GM21528 (cell line): ENCODE measurements at regions not wholly inside any gene's neighbourhood (a gene's known extent, or its start where the extent isn't known, plus 50 kb on each side); places are given as distances from the start of the nearest gene placed in this dataset.
"Not testable (repeated sequence)": the region's sequence is repeated elsewhere in the genome, so short reads cannot be mapped to it uniquely, and the experiment has no call there.

Experiments
- ATAC-seq: cut with Tn5 transposase; IDR thresholded peaks from one replicate; pipeline ENCODE4 v1.9.1; 2021; ENCODE audit warnings: mild to moderate bottlenecking, moderate library complexity; ENCODE audit not compliant: unreplicated experiment, low FRiP score

GRCh38 chr22:48499456-48500425, 1327.9 kb downstream of the BRD1 start:
- ATAC-seq: no peak

- no peak for ATAC-seq
Observed at GRCh38 chr22:48498526-48499331, 1328.9 kb downstream of the BRD1 start.

- not testable (repeated sequence) for ATAC-seq
Observed at GRCh38 chr22:48497743-48498520, 1329.7 kb downstream of the BRD1 start.

GRCh38 chr22:48496987-48497650, 1330.6 kb downstream of the BRD1 start:
- ATAC-seq: no peak

GRCh38 chr22:48496226-48496845, 1331.3 kb downstream of the BRD1 start:
- ATAC-seq: no peak

- no peak for ATAC-seq
Observed at GRCh38 chr22:48495751-48496080, 1332.0 kb downstream of the BRD1 start.

GRCh38 chr22:48494968-48495750, 1332.5 kb downstream of the BRD1 start:
- ATAC-seq: no peak

- no peak for ATAC-seq
Observed at GRCh38 chr22:48494256-48494967, 1333.3 kb downstream of the BRD1 start.

- ATAC-seq: no peak
Observed at GRCh38 chr22:48493733-48494132, 1333.9 kb downstream of the BRD1 start.

DNA sequence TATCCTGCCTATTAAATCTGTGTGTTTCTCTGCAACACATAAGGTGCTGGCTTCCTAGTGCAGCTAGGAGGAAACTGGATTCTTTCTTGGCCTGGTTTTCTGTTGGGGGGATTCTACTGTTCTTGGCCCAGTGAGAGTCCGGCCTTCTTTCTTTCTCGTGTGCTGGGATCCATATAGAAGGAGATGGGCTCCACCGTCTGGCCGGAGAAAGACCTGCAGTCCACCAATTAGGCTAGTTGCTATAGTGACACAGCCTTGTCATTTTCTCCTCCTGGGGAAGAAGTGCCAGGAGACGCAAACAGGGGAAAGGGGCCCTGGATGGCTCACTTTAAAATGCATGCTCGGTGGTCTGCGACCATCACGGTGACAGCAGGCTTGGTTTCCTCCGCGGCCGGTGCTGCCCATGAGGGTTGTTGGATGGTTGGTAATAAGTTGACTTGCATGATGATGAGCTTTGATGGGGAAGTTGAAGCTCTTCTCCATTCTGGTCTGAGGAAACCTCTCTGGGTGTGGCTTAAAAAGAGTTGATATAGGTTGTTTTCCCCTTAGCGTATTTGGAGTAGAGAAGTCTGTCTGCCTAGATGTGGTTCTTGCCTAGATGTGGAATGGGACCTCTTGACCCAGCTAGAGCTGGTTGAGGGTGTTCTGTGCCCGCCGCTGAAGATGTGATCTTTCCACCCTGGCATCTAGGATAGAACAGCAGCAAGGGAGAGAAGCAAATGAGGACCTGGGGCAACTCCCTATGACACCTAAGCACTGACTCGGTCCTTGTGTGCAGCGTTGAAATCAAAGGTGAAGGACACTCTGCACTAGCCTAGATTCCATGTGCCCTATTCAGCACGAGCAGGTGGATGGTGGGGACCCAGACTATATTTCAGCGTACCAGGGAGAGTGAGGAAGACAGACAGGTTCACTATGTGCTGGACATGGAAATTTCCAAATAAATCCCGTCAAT, 1335.0 kb downstream of the BRD1 start:
- ATAC-seq: no peak

DNA sequence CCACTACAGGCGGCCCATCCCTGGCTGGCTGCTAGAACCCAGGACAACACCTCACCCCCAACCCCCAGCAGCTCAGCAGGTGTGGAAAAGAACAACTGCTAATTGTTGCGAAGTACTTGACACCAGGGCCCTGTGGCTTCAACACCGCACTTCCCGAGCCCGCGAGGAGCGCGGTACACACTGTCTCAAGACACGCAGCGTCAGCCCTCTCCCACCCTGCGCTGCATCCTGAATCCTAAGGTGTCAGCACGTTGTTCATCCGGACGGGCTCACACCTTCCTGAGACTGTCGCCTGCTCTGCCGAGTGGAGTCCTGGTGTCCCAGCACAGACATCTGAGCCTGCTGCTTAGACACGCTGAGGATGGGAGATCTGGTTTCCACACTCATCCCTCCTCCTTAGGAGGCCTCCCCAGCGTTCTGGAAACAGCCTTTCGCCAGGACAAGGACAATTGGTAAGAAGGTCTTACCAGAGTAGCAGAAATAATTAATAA, 1336.2 kb downstream of the BRD1 start:
- no peak for ATAC-seq

- no peak for ATAC-seq
Observed at GRCh38 chr22:48490500-48491411, 1336.9 kb downstream of the BRD1 start.

GRCh38 chr22:48489551-48490499, 1337.8 kb downstream of the BRD1 start:
- no peak for ATAC-seq

DNA sequence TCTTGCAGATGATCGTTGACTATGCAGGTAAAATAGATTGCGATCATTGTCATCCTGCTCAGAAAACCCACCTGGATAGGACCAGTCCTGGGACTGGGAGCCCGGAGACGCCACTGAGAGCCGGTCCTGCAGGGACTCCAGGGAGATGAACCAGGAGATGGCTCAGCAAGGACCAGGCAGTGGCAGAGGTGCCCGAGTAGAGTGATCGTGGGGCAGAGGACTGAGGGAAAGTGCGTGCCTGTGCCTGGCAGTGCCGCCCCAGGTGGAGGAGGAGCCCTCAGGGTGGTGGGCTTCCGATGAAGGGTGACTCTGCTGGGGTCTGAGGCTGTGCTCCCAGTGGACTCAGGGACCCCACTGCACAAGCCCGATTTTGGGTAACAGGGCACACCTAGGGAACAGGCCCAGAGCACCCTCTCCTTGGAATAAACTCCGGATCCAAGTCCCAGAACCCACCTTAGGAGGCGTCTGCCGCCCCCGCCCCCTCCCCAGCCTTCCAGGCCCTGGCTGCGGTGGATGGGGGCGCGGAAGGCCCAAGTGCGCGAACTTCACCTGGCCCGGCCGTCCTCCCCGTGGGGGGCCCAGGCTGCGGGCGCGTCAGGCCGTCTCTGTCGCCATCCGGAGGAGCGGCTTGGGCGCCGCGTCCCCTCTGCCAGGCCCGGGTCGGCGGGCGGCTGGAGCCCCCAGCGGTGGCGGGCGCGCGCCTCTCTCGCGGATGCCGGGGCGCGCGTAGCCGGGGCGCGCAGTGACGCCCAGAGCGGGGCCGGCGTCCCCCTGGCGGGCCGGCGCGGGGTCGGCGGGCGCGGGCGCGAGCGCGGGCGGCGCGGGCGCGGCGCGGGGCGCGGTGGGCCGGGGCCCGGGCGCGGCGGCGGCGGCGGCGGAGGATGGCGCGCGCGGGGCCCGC, 1338.8 kb downstream of the BRD1 start:
- no peak for ATAC-seq
